ENCODE measurements at regions not wholly inside any gene's neighbourhood (a gene's known extent, or its start where the extent isn't known, plus 50 kb on each side); places are given as distances from the start of the nearest gene placed in this dataset.

- H3K4me3 ChIP-seq (replicated peaks; ENCODE audit: low read depth, low read length) = no peak overlapping the region
- no peak for DNase-seq (ENCODE audit: extremely low read depth, low read depth)
- peak; percentile 72 for TF ChIP-seq CTCF (IDR thresholded peaks at IDR 0.05; ENCODE audit: low read depth, low read length, missing control alignments)
These were observed 280.7 kb downstream of the LMX1A start for GRCh38 chr1:165075725-165076370.

- DNase-seq (ENCODE audit: extremely low read depth, low read depth) = no peak
- H3K4me3 ChIP-seq (replicated peaks; ENCODE audit: low read depth, low read length) = no peak overlapping the region
- peak; percentile 56 for TF ChIP-seq CTCF (IDR thresholded peaks at IDR 0.05; ENCODE audit: low read depth, low read length, missing control alignments)
These were observed 283.1 kb downstream of the LMX1A start for GRCh38 chr1:165073185-165074007.

GRCh38 chr1:165070675-165071074 is 285.8 kb downstream of the LMX1A start:
- H3K4me3 ChIP-seq (replicated peaks; ENCODE audit: low read depth, low read length) = no peak overlapping the region
- DNase-seq (ENCODE audit: extremely low read depth, low read depth) = no peak
- no peak for TF ChIP-seq CTCF (IDR thresholded peaks at IDR 0.05; ENCODE audit: low read depth, low read length, missing control alignments)

GRCh38 chr1:165069829-165070228 is 286.7 kb downstream of the LMX1A start:
- no peak for DNase-seq (ENCODE audit: extremely low read depth, low read depth)
- H3K4me3 ChIP-seq (replicated peaks; ENCODE audit: low read depth, low read length) = no peak overlapping the region
- TF ChIP-seq CTCF (IDR thresholded peaks at IDR 0.05; ENCODE audit: low read depth, low read length, missing control alignments) = no peak

GRCh38 chr1:165068741-165069140 is 287.8 kb downstream of the LMX1A start:
- DNase-seq (ENCODE audit: extremely low read depth, low read depth) = no peak
- no peak overlapping the region for H3K4me3 ChIP-seq (replicated peaks; ENCODE audit: low read depth, low read length)
- TF ChIP-seq CTCF (IDR thresholded peaks at IDR 0.05; ENCODE audit: low read depth, low read length, missing control alignments) = no peak

- no peak for TF ChIP-seq CTCF (IDR thresholded peaks at IDR 0.05; ENCODE audit: low read depth, low read length, missing control alignments)
- H3K4me3 ChIP-seq (replicated peaks; ENCODE audit: low read depth, low read length) = no peak overlapping the region
- DNase-seq (ENCODE audit: extremely low read depth, low read depth) = no peak
These were observed 288.7 kb downstream of the LMX1A start for GRCh38 chr1:165067829-165068228.
